ENCODE measurements at regions not wholly inside any gene's neighbourhood (a gene's known extent, or its start where the extent isn't known, plus 50 kb on each side); places are given as distances from the start of the nearest gene placed in this dataset.

DNA sequence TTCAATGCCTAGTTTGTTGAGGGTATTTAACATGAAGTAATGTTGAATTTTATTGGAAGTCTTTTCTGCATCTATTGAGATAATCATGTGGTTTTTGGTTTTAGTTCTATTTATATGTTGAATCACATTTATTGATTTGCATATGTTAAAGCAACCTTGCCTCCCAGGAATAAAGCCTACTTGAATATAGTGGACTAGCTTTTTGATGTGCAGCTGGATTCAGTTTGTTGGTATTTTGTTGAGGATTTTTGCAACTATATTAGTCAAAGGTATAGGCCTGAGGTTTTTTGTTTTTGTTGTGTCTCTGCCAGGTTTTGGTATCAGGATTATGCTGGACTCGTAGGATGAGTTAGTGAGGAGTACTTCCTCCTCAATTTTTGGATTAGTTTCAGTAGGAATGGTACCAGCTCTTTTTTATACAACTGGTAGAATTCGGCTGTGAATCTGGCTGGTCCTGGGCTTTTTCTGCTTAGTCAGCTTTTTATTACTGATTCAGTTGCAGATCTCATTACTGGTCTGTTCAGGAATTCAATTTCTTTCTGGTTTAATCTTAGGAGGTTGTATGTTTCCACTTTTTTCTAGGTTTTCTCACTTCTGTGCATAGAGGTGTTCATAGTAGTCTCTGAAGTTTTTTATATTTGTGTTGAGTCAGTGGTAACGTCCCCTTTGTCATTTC is 209.8 kb upstream of the RBMS3 start:
- DNase-seq, result no peak

DNA sequence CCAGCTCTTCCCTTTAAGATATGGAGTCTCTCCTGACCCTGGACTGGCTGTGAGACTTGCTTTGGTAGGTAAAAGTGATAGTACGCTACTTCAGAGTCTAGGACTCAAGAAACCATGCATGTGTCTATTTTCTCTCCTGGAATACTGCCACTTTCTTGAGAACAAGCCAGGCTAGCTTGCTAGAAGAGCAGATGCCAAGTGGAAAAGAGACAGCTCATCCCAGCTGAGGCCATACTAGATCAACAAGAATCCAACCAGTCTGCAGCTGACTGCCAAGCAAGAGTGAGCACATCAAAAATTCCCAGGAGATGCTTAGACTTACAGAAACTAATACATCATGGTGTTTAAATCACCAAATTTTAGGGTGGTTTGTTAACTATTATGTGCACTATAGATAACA is 208.3 kb upstream of the RBMS3 start:
- no peak for DNase-seq

DNA sequence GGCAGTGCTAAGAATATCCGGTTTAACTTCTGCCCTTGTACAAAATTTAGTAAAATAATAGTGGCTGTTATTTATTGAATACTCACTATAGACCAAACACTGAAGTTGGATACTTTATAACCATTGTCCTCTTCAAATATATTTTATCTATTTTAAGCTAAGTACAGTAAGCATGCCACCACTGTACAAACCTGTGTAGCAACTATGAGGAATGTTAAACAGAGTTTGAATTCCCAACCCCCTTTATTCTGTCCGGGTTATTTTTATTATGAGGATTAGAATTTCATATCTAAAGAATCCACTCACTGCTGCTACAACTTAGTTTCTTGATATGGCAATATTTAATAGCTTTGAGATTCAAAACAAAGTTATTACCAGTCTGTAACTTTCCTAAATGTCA is 203.5 kb upstream of the RBMS3 start:
- DNase-seq, result no peak

DNA sequence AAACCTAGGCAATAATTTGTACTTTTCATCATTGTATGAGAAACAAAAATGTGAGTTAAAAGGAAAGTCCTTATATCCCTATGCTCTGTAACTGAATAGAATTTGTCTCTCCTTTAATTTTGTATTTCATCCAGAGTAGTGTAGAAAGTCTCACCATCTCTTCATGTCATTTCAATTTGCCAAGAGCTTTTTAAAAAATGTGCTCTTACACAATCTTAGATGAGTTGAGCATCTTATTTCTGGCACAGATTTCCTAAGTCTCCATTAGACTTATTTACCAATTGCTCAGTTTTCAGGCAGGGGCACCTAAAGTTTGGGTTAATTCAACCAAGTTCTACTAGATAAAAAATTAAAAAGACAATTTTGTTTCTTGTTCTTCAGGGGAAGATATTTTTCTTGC is 201.5 kb upstream of the RBMS3 start:
- DNase-seq, result no peak

DNA sequence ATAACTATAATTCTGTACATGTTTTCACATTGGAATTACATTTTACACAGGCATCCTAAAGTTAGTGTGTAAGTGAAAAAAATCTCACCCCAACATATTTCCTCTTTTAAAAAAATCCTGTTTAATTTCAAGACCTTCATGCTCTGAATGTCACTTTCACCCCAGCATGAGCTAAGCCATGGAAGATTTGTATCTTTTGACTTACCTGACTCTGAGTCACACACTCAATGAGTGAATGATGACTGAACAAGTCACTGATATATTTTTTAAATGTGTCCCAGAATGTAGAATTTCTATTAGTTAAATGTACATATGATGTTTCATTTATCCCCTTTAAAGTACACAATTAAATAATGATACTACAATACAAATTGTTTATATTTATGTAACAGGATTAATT is 199.9 kb upstream of the RBMS3 start:
- DNase-seq, result no peak

DNA sequence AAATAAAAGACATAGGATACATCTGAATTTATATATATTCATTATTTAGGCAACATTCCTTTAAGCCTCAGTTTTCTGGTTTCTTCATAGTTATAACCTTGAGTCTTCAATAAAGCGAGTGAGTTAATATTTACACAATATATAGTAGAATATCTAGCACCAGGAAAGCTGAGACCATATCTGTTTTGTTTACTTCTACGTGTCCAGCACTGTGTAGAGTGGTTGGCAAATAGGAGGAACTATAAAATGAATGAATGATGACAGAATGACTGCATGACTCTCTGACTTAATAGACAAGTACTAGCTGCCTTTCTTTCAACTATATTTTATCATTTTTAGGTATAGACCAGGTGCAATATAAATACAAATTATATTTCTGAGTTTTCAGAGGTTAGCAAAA is 197.8 kb upstream of the RBMS3 start:
- no peak for DNase-seq

DNA sequence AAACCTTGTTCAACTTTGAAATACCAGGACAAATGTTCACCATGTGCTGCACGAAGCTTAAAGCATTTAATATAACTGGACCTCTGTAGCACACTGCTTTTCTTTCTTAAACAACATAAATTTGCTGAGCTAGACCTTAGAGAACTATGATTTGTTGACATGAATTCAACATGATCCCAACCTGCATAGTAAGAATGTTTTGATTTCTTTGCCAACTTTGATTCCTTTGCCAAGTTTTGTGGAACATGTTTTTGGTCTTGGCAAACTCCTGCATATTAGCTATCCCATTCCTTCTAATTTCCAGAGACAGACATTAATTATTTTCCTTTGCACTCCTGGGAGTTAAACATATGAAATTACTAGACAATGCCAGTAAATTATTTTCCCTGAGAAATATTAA is 197.2 kb upstream of the RBMS3 start:
- no peak for DNase-seq

DNA sequence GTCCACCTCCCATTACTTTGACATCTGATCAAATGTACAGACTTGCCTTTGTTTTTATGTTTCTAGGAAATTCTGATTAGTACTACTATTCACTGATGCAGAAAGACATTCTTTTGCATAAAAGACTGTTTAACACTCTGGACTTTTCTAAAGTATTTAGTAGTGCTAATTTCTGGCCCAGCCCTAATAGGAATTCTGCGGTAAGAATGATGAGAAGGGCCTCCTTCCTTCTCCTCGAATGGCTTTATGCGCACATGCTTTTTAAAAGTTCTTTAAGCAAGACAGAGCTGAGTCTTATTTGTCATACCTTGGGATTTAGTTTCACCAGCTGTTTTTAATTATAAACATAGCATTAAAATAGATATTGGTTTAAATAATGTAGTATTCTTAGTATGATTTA is 192.3 kb upstream of the RBMS3 start:
- DNase-seq, result no peak

DNA sequence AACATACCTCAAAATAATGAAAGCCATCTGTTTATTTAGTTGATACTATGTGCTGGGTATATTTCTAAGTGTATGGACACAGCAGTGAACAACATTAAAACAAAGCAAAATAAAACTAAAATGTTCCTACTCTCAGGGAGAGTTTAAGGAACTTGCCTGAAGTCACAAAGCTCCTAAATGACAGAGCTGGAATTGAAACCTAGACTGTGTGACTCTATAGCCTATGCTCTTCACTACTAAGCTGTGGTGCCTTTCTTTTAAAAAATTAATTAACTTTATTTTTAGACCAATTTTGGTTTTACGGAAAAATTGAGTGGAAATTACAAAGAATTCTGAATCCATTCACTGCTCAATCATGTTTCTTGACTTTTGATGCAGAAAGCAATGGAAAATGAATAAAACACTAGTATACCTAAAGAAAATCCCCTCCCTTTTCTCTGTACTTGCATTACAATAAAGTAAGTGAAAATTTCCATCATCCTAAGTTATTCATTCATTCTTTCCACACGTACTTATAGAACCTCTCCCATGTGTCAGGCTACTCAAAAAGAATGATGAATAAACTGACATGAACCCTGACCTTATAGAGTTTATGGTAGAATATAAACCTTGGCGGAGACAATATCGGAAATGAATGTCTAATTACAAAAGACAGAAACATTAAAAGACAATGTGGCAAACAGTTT is 189.8 kb upstream of the RBMS3 start:
- DNase-seq, result no peak

DNA sequence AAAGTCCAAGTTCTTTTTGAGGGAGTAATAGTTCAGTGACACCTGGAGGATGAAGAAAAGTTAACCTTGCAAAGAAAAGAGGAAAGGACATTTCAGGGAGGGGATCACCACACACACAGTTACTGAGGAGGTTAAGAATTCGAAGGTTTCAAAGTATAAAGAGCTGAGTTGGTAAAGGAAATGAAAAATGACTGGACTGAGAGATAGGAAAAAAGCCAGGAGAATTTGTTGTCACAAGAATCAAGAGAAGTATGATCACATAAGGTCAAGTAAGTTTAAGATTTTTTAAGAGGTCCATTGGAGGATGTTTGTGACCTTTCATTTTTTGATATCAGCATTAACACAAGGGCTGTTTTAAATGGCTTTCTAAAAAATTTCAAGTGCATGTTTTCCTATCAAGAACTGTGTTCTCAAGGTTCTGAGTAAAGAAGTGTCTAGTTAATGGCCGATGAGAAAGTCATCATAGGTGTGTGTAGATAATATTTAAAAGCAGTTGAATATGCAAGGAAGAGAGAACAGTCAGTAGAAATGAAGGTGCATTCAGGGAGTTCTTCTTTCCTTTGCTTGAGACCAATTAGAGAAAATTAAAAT is 189.2 kb upstream of the RBMS3 start:
- DNase-seq, result no peak

DNA sequence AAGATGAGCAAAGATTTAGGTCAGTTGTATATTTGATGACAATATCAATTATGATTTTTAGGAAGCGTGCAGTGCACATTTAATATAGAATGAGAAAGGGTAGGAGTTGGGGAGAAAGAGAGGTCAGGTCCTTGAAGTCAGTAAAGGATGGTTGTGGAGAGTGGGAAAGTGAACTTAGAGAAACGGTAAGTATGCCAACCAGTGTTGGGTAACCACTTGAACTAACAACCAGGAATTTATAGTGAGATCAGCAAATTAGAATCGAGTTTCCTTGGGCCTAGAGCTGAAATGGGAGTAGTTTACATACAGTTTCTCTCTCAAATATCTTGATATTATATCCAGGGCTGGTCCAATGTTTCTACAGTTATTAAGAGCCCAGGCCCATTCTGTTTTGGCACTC is 188.5 kb upstream of the RBMS3 start:
- no peak for DNase-seq

DNA sequence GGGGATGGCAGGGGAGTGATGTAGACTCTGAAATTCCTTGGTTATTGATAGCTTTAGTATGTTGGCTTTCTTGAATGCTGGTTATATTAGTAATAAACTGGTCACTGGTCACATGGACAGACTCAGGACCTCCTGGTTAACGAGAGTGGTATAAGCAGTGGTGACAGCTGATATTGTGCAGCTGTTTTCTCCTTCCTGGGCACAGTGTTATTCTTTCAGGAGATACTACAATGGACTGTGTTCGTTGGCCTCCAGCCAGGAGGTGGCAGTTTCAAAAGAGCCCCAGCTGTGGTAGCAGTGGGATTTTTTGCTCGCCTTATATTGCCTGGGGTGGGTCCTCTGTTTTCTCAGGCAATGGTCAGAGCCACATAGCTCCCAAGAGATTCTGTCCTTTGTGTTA is 181.6 kb upstream of the RBMS3 start:
- no peak for DNase-seq

DNA sequence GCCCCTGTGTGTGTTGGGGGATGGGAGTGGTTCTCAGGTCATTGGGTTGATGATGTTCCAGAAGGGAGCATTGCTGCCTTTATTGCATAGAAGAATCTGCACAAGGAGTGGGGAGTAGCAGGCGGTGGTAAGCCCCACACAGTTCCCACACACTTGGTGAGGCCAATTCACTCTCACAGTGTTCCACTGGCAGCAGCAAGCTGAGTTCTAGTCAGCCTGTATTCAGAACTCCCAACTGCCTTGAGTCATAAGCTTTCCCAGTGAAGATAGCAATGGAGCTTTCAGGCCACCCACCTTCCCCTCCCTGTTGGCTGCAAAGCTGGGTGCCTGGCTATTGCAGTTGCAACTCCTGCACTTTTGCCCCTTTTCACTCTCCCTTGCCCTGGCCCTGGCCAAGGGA is 181.1 kb upstream of the RBMS3 start:
- DNase-seq, result no peak

DNA sequence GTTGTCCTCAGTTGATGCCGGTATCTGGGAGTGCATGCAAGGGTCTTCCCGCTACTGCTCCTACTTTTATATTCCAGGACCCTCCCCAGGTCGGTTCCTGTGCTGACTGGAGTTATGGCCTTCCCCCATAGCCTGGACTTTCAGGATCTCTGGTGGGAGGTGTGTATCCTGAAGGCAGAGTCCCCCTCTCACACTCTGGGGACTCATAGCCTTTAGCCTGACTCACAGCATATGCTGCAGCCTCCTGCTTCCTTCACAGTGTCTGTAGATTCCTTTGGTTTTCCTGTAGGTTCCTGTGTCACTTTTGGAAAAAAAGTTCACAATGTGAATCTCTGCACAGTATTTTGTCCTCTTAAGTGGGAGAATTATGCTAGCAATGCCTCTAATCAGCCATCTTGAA is 180.6 kb upstream of the RBMS3 start:
- DNase-seq, result no peak

DNA sequence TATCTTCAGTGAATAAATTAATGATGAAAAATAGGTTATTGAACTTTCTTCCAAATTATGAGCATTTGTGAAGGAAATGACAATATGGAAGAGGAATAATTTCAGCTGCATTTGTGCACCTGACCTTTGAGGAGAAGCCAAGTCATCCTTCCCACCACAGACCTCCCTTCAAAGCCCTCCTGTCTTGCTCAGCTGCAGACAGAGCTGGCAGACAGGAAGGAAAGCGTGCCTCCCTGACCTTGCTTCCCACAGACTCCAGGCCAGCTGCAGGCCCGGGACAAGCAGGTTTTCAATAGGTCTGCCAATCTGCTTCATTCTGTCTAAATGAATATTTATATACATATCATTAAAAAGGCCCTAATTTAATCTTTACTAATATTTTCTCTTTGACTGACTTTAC is 152.9 kb upstream of the RBMS3 start:
- no peak for DNase-seq

DNA sequence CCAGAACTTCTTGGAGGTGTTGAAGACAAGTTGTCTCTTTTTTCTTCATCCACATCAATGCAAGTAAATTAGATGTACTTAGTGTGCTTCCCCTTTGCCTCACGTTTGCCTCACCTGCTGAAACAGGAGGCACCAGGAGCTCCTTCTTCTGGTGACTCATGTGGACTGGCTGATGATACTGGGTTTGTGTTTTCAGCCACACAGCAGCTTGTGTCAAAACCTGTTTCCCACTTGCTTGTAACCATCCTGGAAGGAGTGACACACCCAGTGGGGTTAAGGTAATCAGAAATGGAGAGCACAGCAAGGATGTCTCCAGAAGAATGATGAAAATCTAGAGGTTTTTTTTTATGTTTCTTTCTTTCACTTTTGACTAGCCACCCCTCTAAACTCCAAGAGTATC is 143.3 kb upstream of the RBMS3 start:
- no peak for DNase-seq

DNA sequence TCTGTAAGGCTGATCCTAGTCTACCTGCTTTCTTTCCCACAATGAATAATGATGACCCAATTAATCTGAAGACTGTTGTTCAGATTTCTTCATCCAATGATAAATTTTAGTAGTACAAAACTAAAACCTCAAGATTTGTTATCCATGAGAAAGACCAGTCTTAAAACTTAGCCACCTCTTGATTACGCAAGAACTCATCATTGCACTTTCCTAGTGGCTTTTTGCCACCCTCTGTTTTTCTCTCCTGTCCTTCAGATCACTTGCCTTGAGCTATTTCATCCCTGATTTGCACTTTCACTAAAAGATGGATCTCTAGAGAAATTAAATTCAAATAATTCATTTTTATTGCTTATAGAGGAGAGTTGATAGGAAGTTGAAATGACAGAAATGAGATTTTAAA is 142.7 kb upstream of the RBMS3 start:
- DNase-seq, result no peak

DNA sequence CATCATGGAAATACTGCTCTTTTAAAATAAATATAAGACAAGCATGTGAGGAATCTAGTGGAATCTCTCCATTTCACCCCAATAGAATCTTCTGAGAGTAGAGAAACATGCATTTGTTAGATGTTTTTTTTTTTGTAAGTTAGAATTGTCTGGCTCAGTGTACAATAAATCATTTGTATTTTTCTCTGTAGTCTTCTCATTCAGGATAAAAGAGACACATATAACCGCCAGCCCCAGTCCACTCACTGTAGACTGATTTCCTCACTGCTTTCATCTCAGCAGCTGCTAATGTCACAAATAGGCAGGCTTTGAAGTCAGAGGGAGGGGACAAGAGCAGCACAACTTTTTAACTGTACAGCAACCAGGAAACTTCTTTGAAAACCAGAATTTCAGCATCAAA is 140.2 kb upstream of the RBMS3 start:
- DNase-seq, result no peak

DNA sequence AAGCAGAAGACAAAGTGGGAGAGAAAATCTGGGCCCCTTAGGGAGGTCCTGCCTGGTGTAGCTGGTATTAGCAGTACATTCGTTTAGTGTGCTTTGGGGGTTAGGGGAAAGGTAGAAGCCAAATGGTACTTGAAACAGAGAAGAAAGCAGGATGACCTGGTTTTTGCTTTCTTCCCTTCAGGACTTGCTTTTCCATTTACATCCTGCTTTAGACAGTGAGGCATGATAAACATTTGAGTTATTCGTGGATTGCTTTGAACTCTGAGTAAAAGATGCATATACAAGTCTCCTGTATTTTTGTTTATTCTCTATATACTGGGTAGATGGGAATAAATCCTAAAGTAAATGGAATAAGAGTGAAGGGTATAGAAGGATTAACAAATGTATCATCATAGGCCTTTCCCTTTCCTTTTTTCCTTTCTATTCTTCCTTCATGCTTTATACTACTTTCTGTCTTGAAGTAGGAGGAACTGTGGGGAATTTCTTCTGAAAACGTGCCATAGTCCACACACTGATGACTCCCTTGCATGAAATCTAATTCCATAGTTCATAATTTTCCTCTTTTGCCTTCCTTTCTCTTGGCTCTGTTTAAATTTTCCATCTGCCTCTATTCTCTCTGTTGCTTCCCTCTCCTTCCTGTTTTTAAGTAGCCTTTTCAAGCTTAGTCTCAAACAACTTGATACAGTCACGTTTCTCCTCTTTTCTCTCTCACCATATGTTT is 139.5 kb upstream of the RBMS3 start:
- no peak for DNase-seq

DNA sequence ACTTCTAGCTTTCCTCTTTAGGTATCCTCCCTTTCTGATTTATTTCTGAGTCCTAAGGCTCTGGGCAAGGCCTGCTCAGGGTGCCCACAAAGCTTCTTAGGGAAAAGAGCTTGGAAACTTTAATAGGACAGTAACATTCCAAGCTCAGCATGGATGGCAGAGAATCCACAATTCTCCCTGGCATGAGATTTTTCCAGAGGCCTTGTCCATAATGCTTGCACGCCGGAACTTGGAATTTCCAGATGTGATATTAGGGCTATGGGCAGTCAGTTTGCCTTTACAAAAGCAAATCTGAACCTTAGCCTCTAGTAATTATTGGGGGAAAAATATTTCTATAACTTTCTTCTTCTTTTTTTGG is 139.0 kb upstream of the RBMS3 start:
- no peak for DNase-seq

DNA sequence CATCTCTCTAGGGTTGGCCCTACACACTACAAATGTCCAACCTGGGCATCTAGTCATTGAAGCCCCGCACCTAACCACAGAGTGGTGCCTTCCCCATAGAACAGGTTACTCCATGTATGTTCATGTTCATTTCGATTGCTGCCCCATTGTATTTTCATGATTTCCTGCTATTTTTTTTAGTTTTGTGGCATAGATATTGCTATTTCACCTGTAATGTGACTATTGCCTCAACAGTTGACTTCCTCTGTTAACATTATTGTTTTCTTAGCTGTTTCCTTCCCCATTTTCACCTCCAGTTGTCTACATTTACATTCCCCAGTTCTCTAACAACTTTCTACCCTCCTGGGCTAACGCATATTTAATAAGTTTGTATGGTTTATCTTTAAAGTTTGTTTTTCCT is 137.7 kb upstream of the RBMS3 start:
- DNase-seq, result no peak

DNA sequence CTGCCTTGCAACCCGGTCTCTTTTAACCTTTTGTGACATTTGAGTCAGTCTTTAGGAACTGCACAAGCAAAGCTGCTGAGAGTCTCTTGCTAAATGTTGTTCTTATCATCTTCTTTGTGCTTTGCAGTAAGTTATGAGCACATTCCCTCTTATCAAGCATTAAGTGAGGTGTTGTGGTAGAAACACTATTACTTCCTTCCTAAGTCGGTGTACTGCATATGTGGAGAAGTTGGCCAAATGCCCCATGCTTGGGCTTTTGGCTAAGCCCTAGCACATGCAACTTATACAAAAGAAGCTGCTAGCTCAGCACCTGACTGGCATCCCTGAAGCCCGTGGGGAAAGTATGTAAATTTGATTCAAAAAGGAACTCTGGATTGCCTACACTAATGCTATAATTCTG is 136.5 kb upstream of the RBMS3 start:
- no peak for DNase-seq

DNA sequence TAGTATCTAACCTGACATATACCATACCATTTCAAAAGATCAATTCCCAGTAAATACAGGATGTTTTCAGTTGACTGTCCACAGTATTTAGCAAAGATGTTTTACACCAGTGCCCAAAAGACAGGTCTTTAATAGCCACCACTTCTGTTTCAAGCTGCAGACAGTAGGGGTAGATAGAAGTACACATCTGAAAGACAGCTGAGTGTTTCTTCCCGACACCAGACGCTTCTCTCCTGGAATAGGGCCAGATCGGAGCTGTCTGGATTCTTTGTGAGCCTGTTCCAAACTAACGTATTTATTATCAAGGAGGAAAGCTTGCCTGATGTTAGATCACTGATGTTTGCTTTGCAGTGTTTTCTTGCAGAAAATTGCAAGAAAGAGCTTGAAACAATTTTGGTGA is 136.1 kb upstream of the RBMS3 start:
- DNase-seq, result no peak

DNA sequence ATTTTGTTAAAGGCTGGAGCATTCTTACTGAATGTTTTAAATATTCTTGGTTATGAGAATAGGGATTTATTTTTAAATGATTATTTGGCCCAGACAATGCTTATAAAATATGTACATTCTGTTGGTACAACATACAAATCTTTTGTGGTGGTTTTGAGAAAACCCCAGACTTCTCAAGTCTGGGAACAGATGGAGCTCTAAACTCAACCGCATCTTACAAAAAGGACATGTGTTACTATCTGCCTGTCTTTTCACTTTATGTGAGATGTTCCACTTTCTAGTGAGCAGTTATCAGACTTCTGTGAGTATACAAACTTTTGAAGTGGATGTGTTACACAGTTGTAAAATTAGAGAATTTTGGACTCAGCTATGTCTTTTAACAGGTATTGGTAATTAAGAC is 135.5 kb upstream of the RBMS3 start:
- no peak for DNase-seq

Data from CD4-positive, alpha-beta T cell treated with Interferon alpha-2 for 1 hour (primary cell).